IPS DF 19.7 (cell line): ENCODE measurements at regions not wholly inside any gene's neighbourhood (a gene's known extent, or its start where the extent isn't known, plus 50 kb on each side); places are given as distances from the start of the nearest gene placed in this dataset.

ENCODE experiments used
- DNase-seq: peaks from one replicate; pipeline ENCODE4 v3.0.0-alpha.2; 2013; ENCODE audit warnings: low read depth, low spot score

DNA sequence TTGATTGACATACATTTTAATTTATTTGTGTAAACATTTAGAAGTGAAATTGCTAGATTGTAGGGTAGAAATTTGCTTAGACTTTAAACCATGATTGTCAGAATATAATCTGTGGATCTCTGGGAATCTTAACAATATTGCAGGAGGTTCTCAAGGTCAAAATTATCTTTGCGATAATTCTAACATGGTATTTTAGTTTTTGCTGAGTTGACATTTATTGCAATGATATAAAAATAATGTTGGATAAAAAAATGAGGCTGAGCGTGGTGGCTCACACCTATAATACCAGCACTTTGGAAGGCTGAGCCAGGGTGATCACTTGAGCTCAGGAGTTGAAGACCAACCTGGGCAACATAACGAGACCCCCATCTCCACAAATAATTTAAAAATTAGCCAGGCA is 70.3 kb upstream of the SGCD start:
- no peak for DNase-seq

DNA sequence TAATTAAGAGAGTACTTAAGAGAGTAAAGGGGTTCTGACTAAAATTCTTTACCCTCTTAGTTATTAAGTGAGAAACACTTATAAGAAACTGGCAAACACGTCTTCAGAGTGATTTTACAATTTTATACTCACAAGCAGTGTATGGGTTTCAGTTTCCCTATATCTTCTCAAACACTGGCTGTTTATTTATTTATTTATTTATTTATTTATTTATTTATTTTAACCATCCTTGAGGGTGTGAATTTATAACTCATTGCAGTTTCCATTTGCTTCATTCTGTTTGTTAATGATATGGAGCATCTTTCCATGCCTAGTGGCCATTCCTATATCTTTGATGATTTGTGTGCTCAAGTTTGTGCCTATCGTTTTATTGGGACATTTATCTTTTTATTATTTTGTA is 68.0 kb upstream of the SGCD start:
- no peak for DNase-seq

DNA sequence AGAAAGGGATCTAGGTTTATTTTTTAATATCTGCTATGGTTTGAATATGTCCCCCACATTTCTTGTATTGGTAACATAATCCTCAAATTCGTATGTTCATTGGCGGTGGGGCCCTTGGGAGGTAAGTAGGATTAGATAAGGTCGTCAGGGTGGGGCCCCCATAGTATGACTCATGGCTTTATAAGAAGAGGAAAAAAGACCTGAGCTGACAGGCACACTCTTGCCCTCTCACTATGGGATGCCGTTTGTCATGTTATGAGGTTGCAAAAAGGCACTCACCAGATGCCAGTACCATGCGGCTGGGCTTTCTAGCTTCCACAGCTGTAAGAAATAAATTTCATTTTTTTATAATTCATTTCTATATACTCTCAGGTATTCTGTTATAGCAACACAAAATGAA is 67.3 kb upstream of the SGCD start:
- no peak for DNase-seq

DNA sequence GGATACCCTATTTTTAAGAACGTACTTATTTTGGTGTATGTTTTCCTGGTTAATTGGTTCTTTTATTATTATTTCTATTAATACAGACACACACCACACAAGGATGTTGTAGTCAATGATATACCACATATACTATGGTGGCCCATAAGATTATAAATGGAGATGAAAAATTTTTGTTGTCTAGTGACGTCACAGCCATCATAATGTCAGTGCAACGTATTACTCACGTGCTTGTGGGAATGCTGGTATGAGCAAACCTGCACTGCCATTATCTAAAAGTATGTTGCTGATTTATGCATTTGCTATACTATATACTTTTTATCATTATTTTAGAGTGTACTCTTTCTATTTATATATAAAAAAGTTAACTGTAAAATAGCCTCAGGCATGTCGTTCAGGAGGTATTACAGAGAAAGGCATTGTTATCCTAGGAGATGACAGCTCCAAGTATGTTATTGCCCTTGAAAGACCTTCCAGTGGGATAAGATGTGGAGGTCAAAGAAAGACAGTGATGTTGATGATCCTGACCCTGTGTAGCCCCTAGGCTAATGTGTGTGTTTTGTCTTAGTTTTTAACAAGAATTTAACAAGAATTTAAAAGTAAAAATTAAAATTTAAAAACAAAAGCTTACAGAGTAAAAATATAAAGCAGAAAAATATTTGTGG is 65.6 kb upstream of the SGCD start:
- no peak for DNase-seq

DNA sequence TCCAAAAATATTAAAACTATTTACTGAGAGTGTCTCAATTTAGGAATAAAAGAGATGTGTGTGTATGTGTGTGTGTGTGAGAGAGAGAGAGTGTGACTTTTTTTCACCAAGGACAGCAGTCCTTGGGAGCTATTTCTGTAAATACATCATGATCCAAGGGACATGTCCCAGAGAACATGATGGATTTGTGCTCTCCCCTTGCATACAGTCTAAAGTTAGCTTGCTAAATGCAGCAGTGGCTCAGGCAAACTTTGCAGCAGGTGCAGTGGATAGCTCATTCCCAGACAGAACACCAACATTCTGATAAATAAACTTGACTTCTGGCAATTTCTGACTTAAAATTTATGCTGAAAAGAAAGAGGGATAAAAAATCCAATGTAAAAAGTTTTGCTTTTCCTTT is 55.4 kb upstream of the SGCD start:
- no peak for DNase-seq

DNA sequence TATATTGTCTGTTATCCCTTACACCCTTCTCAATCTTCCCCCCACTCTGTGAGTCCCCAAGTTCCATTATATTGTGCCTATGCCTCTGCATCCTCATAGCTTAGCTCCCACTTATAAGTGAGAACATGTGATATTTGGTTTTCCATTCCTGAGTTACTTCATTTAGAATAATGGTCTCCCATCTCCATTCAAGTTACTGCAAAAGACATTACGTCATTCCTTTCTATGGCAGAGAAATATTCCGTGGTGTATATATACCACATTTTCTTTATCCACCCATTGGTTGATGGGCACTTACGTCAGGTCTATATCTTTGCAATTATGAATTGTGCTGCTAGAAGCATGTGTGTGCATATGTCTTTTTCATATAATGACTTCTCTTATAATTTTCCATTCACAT is 54.8 kb upstream of the SGCD start:
- DNase-seq = no peak

DNA sequence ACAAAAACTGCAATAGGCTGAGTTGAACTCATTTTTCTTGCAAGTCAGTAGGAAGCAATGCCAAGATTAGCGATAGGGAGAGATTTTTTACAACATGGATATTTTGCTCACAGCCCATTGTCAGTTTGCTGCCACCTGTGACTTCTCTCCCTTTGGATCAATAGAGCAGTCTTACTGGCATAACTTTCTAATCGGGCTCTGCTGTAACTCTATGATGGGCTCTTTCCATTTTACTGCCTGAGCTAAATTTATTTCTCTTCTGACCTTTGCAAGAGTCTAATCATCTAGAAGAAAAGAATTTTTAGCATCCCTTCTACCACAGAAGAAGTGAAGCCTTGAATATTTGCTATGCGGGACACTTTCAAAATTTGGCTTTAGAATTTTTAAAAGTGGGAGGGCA is 53.6 kb upstream of the SGCD start:
- DNase-seq = no peak

DNA sequence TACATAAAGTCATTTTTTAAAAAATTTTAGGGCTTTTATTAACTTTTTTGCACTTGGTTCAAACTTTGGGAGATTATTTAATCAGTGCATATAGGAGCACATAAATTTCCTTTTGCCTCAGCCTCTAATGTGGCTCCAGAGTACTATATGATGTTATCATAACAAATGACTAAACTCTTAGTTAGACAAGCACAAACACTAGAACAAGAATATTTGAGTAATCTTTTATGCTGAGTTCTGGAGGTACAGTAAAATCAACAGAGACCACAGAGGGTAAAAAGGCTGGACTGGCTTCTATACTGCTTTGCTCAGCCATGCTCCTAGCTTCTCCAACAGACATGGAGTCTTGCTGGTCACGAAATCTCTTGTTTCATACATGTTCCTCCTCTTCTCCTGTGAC is 52.5 kb upstream of the SGCD start:
- no peak for DNase-seq
